ENCODE measurements at regions not wholly inside any gene's neighbourhood (a gene's known extent, or its start where the extent isn't known, plus 50 kb on each side); places are given as distances from the start of the nearest gene placed in this dataset.
A peak's percentile ranks its signal among the peaks of the same experiment; 100 is the strongest.

DNA sequence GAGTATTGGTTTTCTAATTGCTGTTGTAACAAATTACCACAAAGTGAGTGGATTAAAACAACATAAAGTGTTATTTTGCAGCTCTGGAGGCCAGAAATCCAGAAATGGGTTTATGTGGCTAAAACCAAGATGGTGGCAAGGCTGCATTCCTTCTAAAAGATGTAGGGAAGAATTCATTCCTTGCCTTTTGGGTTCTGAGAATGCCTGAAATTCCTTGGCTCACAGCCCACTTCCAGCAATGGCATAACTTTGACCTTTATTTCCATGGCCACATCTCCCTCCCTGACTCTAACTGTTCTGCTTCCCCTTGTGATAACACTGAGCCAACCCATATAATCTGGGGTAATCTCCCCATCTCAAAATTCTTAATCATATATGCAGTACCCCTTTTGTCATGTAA, 269.6 kb upstream of the RPL38 start:
- DNase-seq = no peak

DNA sequence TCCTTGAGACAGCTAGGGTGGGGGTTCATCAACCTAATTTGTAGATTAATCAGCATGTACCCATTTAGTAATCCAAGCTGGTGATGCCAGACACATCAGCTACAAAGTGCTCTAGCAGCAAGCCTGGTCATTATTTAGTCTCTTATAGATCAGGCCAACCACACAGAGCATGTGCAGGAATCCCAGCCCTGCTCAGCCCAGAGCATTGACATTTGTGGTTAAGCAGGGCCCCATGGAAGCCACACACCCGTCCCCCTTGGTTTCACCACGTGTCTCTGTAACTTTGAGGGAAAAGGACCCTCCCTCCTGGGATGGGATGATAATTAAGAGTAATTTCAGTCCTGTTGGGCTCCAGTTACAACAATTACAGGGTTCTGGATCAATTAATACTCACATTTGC, 268.8 kb upstream of the RPL38 start:
- DNase-seq = no peak

DNA sequence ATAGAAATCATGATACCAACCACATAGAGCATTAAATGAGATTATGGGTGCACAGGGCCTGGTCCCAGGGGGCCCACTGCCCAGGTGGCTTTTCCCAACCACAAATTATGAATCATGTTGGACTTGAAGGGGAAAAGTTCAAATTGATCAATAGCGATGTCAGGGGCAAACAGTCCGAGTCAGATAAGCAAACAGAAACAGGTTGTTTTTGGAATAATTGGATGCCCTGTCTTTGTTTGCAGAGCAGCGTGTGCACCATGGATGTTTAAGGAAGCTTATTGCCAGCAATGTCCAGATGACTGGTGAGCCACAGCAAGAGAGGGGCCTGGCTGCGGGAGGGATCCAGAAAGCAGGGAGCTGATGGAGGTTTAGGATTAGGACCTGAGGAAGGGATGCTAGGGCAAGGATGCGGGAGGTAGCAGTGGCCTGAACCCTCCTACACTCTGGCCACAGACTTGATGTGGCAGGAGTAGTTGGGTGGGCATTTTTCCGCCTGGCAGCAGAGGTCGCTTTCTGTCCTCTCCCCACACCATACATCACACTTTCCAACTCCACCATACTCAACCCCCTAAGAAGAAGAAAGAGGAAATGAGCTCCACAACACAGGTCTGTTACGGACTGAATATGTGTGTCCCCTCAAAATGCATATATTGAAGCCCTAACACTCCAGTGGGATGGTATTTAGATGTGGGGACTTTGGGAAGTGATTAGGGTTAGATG, 266.4 kb upstream of the RPL38 start:
- DNase-seq = peak in 1 of 3 experiments; percentile 46

DNA sequence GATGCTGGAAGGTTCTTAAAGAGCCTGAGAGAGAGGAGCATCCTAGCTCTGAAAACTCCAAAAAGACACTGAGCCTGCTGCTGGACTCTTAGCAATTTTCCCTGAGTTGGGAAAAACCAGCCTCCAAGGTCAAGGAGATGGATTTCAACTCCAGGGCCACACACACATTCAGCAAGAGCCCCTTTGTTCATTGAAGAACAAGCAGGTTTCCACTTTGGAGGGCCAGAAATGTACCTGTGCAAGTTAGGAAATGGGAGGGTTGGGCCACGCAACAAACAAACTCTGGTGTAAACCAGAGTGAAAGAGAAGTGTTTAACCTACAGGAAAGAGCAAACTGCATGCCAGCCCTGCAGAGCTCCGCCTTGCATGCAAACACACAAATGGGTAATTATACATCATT, 264.8 kb upstream of the RPL38 start:
- DNase-seq = peak in 1 of 3 experiments; percentile 2

DNA sequence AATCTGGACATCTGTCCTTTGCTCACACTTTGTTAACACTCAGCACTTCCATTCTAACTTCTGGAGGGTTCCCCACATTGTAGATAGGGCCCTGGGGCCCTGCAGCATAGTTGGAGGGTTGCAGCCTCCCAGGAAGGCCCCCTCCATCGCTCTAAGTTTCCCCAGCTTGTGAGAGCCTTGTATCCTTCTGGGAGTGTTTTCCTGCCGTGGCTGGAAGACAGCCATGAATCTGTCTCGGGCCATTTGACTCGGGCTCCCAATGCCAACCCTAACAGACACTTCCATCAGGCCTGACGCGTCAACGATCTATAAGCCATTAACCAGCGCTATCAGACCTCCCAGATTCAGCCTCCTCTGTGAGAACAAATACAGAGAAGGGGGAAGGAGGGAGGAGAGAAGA, 263.7 kb upstream of the RPL38 start:
- DNase-seq = peak in 1 of 3 experiments; percentile 53

DNA sequence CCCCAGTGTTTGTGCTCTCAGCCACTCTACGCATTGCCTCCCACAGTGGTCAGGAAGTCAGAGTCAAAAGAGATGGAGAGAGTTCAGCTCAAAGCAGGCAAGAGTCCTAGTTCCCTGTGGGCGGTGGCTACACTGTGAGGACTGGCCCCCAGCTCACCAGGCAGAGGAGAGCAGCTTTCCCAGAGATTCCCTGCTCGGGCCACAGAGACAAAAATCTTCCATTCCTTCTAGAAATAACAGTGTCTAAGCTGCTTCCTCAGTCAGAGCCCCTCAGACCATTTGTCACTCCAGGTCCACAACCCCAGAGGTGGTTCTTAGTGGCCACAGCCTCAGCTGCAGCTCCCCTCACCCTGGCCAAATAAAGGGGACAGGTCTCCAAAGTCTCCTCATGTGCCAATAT, 263.0 kb upstream of the RPL38 start:
- DNase-seq = no peak

DNA sequence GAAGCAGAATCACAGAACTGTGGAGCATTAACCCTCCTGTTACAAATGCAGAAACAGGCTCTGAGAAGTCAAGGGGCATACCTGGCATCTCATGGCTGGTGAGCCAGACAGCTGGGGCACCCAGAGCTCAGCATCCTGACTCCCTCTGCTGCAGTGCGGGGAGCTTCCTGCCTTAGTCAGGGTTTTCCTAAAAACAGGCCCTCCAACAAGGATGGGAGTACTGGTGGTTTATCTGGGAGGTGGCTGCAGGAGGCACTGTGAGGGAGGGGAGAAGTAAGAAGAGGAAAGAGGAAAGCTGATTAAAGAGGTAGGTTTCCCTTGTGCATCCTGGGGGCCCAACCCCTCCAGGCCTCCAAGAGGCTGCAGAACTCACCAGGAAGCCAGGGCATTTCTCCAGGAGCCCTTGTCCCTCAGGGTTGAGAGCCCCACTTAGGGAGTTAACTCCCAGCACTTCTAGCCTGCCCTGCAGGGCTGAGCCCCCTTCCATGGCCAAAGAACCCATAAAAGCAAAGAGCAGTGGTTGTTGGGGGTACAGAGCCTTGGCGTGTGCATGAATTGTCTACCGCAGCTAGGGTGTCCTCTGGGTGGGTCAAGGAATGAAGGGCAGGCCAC, 261.5 kb upstream of the RPL38 start:
- no peak for DNase-seq

DNA sequence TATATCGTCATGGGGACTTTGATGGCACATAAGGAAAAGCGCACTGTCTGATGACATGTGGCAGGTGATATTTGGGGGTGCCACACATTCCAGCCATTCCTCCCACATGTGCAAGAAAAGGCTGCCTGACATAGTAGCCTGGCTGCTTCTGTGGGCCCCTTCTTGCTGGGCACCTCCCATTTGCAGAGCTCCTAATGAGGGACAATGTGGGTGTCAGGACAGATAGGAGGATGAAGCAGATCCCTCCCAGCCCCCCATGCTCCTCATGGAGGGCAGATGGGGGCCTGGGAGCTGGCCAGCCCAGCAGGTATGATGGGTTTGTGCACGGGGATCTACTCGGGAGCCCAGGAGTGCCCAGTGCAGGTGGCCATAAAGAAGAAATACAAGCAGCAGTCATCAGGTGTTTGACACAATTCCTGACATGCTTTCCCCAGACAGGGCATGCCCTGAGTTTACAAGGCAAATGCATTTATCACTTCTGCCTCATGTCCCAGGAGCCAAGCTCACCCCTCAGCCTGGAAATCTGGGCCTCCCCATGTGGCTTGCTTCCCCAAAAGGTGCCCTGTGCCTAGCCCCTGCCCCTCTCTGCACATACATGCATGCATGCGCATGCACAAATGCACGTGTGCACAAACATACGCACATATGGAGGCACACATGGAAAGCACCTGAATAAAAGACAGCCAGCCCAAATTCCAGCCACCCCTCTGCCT, 260.6 kb upstream of the RPL38 start:
- no peak for DNase-seq

DNA sequence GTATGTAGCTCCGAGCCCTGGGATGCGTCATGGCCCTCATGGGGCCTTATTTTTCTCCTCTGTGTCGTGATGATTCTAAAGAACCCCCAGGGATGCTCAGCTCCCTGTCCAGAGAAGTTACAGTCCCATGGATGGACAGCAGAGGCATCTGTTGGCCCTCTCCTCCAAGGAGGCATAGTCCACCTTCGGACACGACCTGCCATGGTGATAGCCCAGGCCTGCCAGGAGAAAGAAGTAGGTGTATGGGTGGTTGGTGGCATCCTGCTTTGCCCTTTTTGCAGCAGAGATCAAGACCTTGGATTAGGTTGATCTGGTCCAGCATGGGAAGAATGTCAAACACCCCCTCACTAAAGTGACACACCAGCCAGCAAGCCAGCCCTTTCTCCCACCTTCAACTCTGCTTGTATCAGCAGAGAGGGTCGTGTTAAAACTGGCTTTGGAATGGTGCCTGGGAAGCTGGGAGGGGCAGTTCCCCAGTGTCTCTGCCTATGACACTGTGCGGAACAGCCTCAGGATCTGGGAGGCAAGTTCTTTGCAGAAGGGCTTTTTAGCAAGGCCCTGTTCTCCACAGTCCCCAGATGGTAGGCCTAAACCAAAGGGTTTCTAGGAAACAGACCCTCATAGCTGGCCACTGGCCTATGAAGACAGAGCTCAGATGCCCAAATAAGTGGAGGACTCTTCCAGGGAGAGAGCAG, 259.9 kb upstream of the RPL38 start:
- DNase-seq = no peak

DNA sequence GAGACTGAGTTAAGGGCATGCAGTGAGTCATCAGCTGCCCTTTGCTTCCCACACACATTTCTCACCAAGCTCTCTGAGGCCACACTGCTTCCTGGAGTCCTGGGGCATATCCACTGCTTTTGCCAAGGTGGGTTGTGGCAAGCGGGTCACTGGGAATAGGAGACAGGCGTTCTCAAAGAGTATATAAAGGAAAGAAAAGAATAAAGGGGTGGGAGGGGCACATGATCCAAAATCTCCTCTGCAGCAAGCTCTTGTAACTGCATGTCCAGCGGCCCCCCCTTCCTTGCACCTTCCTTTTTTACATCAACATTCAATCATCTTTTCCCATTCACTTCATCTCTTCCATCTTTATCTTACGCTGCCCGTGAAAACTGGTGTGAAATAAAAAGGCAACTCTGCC, 259.1 kb upstream of the RPL38 start:
- no peak for DNase-seq

DNA sequence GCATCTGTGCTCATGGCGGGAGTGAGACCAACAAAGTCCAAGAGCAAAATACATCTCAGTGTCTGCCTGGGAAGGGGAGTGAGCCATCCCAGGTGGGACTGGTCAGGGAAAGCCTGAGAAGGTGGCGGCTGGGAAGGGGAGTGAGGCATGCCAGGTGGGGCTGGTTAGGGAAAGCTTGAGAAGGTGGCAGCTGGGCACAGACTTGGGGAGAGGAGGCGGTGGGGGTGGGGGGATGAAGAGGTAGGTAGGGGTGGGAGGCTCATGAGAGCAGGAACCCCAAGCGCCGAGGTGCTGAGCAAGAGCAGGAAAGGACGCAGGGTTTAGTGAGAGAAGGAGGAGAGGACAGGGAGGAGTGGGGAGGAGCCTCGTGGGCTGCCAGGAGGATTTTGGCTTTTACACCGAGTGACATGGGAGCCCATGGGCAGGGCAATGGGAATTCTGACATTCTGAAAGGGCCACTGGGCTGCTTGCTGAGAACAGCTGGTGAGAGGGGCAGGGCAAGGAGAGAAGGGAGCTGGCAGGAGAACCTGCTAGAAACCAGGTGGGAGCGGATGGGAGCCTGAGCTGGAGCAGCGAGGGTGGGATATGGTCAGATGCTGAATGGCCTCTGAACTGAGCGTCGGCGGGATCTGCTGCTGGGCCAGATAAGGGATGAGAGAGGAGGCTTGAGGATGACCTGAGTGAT, 256.1 kb upstream of the RPL38 start:
- no peak for DNase-seq

DNA sequence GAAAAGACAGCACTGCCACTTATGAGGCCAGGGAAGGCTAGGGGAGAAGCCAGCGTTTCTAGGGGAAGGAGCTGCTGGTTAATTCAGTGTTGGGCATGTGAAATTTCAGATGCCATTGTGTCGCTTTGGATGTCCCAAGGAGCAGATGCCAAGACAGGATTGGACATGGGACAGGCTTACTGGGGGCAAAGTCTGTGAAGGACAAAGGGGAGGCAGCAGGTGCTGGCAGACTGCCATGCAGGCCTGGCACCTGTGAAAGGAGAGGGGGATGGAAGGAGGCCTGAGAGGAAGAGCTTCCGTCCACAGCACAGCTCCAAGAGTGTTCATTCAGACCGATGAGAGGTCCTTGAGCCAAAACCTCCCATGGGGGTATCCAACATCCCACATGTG, 255.5 kb upstream of the RPL38 start:
- DNase-seq = no peak

DNA sequence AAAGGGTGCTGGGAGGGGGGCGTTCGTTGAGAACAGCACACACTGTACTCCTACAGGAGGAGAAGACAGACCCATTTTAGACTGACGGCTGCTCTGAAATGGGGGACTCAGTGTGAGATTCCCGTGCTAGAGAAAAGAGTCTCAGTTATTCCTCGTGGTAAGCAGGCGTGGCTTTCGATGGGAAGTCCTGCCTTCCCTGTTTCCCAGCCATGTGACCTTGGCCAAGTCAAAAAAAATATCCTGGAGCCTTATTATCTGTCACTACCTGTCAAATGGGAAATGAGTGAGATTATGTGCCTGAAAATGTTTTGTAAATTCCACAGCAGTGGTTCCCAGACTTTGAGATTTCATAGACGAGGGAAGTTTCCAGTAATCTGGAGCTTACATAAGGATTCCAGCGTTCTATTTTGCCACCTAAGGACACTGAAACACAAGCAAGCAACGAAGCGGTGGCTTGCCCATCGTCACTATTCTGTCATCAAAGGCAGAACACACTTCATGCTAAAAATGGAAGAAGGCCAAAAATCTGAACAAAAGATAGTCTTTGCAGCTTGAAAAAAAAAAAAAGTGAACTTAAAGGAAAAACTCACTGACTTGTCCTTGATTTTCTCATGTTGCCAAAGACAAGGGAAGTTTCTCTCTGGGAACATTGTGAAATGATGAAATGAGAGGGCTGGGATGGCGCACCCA, 253.4 kb upstream of the RPL38 start:
- no peak for DNase-seq

DNA sequence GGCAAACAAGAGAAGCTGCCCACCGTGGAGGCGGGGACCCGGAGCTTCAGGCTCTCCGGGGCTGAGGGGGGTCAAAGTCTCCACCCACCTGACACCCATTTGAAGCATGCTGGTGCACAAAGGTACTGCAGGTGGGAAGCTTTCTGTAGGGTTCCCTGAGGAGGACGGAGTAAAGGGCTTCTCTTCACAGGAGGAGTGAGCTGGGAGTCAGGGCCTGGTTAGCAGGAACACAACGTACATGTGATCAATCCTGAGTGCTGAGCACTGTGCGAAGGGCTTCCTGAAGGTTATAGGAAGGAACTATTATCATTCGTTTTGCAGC, 252.9 kb upstream of the RPL38 start:
- peak in 1 of 3 experiments; percentile 10 for DNase-seq

DNA sequence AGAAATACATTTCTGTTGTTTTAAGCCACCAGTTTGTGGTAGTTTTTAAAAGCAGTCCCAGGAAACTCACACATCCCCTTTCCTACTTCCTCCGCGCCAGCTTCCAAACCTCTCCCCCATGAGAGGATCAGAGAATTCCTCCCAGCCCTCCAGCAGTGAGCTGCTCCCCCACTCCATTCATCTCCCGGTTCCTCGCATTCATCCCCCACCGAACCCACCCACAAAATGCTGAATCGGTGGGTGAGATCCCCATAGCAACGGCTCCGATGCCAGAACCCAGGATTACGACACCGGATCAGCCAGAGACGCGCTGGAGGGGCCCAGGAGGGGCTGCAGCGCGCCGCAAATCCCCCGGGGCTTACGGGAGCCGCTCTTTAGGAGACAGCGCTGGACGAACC, 251.4 kb upstream of the RPL38 start:
- DNase-seq = peak in 2 of 3 experiments; percentile 62 to 70

DNA sequence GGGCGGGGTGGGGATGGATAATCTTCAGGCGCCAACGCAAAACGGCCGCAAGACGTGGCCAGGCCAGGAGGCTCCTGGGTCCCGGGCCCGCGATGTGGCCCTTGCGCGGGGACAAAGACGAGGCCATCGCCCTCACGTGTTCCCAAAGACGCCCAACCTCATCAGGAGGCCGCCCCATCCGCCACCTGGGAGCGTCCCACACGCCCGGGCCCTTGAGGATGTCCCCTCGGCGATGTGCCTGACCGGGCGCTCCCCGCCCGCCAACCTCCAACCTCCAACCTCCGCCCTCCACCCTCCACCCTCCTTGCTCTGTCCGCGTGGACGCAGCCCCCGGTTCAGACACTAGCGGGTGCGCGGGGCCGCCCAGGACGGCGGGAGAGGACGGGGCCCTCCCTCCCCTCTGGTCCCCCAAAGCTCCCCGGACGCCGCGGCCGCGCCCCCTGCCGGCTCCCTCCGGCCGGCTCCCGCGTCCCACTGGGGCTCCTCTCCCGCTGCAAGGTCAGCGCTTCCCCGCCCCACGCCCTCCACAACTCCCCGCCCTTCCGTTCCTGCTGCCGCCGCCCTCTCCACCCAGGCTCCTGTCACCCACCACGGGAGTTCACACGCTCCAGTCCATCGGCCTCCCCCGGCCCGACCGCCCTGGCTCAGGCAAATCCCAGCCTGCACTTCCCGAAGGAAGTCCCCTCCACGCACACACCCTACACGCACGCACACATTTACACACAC, 250.8 kb upstream of the RPL38 start:
- DNase-seq = peak in 2 of 3 experiments; percentile 69 to 74

DNA sequence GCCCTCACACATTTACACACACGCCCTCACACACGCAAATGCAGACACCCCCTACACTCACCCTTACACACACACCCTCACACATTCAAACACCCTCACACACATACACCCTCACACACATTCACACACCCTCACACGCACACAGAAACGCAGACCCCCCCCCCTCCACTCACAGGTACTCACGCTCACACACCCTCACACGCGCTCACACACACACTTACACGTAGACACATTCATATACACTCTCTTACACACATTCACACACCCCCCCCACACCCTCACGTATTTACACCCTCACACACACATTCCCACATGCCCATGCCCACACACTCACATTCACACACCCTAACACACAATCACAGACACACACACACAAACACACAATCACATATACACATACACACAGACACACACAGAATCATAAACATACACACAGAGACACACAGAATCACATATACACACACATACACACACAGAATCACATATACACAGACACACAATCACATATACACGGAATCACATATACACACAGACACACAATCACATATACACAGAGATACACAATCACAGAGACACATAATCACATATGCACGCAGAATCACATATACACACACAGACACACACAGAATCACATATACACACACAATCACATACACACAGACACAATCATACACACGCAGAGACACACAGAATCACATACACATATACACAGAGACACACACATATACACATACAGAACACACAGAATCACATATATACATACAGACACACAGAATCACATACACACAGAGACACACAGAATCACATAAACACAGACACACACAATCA, 250.1 kb upstream of the RPL38 start:
- peak in 1 of 3 experiments; percentile 31 for DNase-seq

DNA sequence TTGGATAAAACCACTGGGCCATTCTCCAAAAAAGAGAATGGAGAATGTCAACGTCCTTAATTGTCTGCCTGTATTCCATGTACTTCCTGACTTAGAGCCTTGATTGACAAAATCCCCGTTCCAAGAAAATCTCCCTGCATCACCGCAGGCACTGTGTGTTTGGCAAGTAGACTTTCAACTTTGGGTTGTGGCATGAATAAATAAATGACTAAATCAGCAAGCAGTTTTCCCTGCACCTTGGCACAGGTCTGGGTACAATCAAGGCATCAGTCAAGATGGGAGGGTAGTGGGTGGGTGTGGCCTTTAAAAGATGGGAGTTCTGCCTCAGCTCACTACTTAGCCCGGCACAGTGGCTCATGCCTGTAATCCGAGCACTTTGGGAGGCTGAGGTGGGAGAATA, 248.5 kb upstream of the RPL38 start:
- DNase-seq = no peak

DNA sequence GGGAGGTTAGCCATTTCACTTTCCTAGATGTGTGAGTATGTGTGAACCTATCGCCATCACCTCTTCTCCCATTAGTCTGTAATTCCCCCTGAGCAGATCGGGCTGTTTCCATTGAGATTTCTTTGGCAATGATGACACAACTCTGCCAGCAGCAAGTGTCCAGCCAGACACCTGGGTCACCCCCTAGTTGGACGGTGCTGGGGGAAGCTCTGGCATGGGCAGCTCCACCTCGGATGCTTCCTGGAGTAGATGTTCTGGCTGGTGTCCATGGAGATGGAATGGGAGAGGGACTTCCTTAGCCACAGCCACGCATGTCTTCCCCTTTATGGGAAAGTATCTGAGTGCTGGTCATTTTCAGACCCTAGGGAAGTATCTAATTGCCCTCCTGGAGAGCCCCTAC, 247.9 kb upstream of the RPL38 start:
- no peak for DNase-seq

DNA sequence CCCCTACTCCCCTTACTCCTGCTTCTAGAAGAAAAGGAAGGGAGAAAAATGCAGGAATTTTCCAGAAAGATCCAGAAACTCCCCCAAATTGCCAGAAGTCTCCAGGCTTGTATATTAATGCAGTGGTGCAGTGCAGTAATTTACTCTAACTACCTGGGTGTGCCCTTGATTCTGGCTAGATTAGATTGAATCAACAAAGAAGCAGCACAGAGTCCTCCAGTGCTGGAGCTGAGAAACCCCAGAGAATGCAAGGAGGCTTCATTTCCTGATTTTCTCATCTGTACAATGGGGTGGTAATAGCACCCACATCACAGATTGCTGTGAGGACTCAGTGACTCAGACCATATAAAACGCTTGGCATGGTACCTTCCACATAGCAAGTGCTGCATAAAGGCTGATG, 247.3 kb upstream of the RPL38 start:
- peak in 1 of 3 experiments; percentile 26 for DNase-seq
